ENCODE measurements at regions not wholly inside any gene's neighbourhood (a gene's known extent, or its start where the extent isn't known, plus 50 kb on each side); places are given as distances from the start of the nearest gene placed in this dataset.
A peak's percentile ranks its signal among the peaks of the same experiment; 100 is the strongest.

GRCh38 chr1:78419309-78419708 is 71.5 kb upstream of the PTGFR start:
- TF ChIP-seq CTCF (conservative IDR thresholded peaks at IDR 0.05; ENCODE audit: control insufficient read depth, insufficient read depth, low read depth, low read length): no peak
- no peak overlapping the region for H3K4me3 ChIP-seq (ENCODE audit: control insufficient read depth, low read depth, low read length)
- peak; percentile 90 for DNase-seq (ENCODE audit: low read depth)

GRCh38 chr1:78420181-78420580 is 70.6 kb upstream of the PTGFR start:
- no peak overlapping the region for H3K4me3 ChIP-seq (ENCODE audit: control insufficient read depth, low read depth, low read length)
- TF ChIP-seq CTCF (conservative IDR thresholded peaks at IDR 0.05; ENCODE audit: control insufficient read depth, insufficient read depth, low read depth, low read length): no peak
- DNase-seq (ENCODE audit: low read depth): peak; percentile 61

DNA sequence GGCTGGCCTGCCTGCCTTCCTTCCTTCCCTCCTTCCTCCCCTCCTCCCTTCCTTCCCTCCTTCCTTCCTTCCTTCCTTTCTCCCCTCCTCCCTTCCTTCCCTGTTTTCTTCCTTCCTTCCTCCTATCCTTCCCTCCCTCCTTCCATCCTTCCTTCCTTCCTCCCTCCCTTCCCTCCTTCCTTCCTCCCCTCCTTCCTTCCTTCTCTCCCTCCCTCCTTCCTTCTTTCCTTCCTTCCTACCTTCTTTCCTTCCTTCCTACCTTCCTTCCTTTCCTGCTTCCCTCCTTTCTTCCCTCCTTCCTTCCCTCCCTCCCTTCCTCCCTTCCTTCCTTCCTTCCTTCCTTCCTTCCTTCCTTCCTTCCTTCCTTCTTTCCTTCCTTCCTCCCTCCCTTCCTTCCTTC is 70.1 kb upstream of the PTGFR start:
- TF ChIP-seq CTCF (conservative IDR thresholded peaks at IDR 0.05; ENCODE audit: control insufficient read depth, insufficient read depth, low read depth, low read length): no peak
- no peak for DNase-seq (ENCODE audit: low read depth)
- H3K4me3 ChIP-seq (ENCODE audit: control insufficient read depth, low read depth, low read length): no peak overlapping the region

GRCh38 chr1:78424720-78425119 is 66.1 kb upstream of the PTGFR start:
- TF ChIP-seq CTCF (conservative IDR thresholded peaks at IDR 0.05; ENCODE audit: control insufficient read depth, insufficient read depth, low read depth, low read length): no peak
- no peak overlapping the region for H3K4me3 ChIP-seq (ENCODE audit: control insufficient read depth, low read depth, low read length)
- DNase-seq (ENCODE audit: low read depth): no peak

- no peak for TF ChIP-seq CTCF (conservative IDR thresholded peaks at IDR 0.05; ENCODE audit: control insufficient read depth, insufficient read depth, low read depth, low read length)
- no peak for DNase-seq (ENCODE audit: low read depth)
- H3K4me3 ChIP-seq (ENCODE audit: control insufficient read depth, low read depth, low read length): no peak overlapping the region
Observed at GRCh38 chr1:78426408-78426807, 64.4 kb upstream of the PTGFR start.

DNA sequence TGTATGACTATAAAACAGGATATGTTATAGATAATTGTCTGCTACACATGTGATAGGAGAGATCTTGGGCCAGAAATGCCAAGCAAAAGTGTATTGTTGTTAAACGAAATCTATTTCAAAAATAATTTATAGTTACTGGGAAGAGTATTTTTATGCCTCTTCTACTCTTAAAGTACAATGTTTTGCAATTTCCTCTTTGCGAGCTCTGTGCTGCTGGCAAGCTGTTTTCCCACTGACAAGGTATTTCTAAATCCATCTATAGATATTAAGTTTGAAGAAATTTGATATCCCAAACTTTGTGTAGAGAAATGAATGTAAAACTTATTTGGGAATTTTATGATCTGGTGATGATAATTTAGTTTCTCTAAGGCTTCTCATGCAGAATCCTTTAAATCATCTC is 63.3 kb upstream of the PTGFR start:
- TF ChIP-seq CTCF (conservative IDR thresholded peaks at IDR 0.05; ENCODE audit: control insufficient read depth, insufficient read depth, low read depth, low read length): no peak
- DNase-seq (ENCODE audit: low read depth): no peak
- H3K4me3 ChIP-seq (ENCODE audit: control insufficient read depth, low read depth, low read length): no peak overlapping the region

GRCh38 chr1:78432016-78432415 is 58.8 kb upstream of the PTGFR start:
- no peak for TF ChIP-seq CTCF (conservative IDR thresholded peaks at IDR 0.05; ENCODE audit: control insufficient read depth, insufficient read depth, low read depth, low read length)
- peak; percentile 33 for DNase-seq (ENCODE audit: low read depth)
- H3K4me3 ChIP-seq (ENCODE audit: control insufficient read depth, low read depth, low read length): no peak overlapping the region
